Mesendoderm (in vitro differentiated cells): ENCODE measurements at regions not wholly inside any gene's neighbourhood (a gene's known extent, or its start where the extent isn't known, plus 50 kb on each side); places are given as distances from the start of the nearest gene placed in this dataset.

Experiments used
- DNase-seq: peaks from one replicate; pipeline ENCODE4 v3.0.0; 2013
- H2AK5ac ChIP-seq: 2 replicates; pipeline ENCODE4 v1.6.1; 2013; ENCODE audit warnings: low read length, inconsistent platforms
- H2BK120ac ChIP-seq: 2 replicates; pipeline ENCODE4 v1.6.1; 2013; ENCODE audit warnings: low read depth, mild to moderate bottlenecking, low read length, moderate library complexity, mixed read lengths
- H2BK15ac ChIP-seq: replicated peaks from 2 replicates; pipeline ENCODE4 v1.6.1; 2013; ENCODE audit warnings: low read depth, mild to moderate bottlenecking, moderate library complexity
- H2BK5ac ChIP-seq: 2 replicates; pipeline ENCODE4 v1.6.1; 2013; ENCODE audit warnings: low read length, inconsistent platforms
- H3K18ac ChIP-seq: 2 replicates; pipeline ENCODE4 v1.6.1; 2013; ENCODE audit warnings: mild to moderate bottlenecking, low read length, mixed read lengths
- H3K23ac ChIP-seq: one replicate; pipeline ENCODE4 v1.6.1; 2013; ENCODE audit warnings: low read length
- H3K27ac ChIP-seq: 2 replicates; pipeline ENCODE4 v1.5.1; 2013; ENCODE audit warnings: low read depth, mild to moderate bottlenecking, inconsistent platforms, low read length, moderate library complexity
- H3K27me3 ChIP-seq: 2 replicates; pipeline ENCODE4 v1.6.1; 2013; ENCODE audit warnings: low read length, control low read depth, mild to moderate bottlenecking, inconsistent platforms; ENCODE audit not compliant: insufficient read depth, poor library complexity
- H3K36me3 ChIP-seq: 2 replicates; pipeline ENCODE4 v1.6.1; 2013; ENCODE audit warnings: low read length, inconsistent platforms; ENCODE audit not compliant: control insufficient read depth, insufficient read depth
- H3K4ac ChIP-seq: one replicate; pipeline ENCODE4 v1.6.1; 2013; ENCODE audit warnings: low read depth, mild to moderate bottlenecking, low read length, moderate library complexity
- H3K4me1 ChIP-seq: 2 replicates; pipeline ENCODE4 v1.6.1; 2013; ENCODE audit warnings: low read depth, low read length, inconsistent platforms; ENCODE audit not compliant: control insufficient read depth
- H3K4me2 ChIP-seq: 2 replicates; pipeline ENCODE4 v1.6.1; 2013; ENCODE audit warnings: low read length
- H3K4me3 ChIP-seq: 2 replicates; pipeline ENCODE4 v1.5.1; 2013; ENCODE audit warnings: mild to moderate bottlenecking, low read length
- H3K56ac ChIP-seq: one replicate; pipeline ENCODE4 v1.6.1; 2013; ENCODE audit warnings: low read length
- H3K79me1 ChIP-seq: 2 replicates; pipeline ENCODE4 v1.6.1; 2013; ENCODE audit warnings: low read length, inconsistent platforms
- H3K79me2 ChIP-seq: 2 replicates; pipeline ENCODE4 v1.6.1; 2013; ENCODE audit warnings: mild to moderate bottlenecking, low read length; ENCODE audit not compliant: control insufficient read depth, insufficient read depth
- H3K9ac ChIP-seq: 2 replicates; pipeline ENCODE4 v1.6.1; 2013; ENCODE audit warnings: low read length, inconsistent platforms
- H4K5ac ChIP-seq: one replicate; pipeline ENCODE4 v1.6.1; 2013; ENCODE audit warnings: low read length
- H4K8ac ChIP-seq: one replicate; pipeline ENCODE4 v1.6.1; 2013; ENCODE audit warnings: low read depth, mild to moderate bottlenecking, control low read depth, low read length, moderate library complexity
- WGBS: extraction: QIAGEN DNeasy Blood & Tissue Kit; methylation state at CpG from one replicate; pipeline ENCODE4 v1.1.7; 2013; ENCODE audit warnings: low lambda C conversion rate, missing lambda C conversion rate; ENCODE audit not compliant: insufficient coverage; ENCODE audit errors: extremely low coverage; 5-methylcytosine and 5-hydroxymethylcytosine counted together

GRCh38 chrX:128759745-128760144, 707.5 kb upstream of the ACTRT1 start:
- H3K36me3 ChIP-seq = no peaks in the 10 kb centered on the region
- no peak overlapping the region for H3K4ac ChIP-seq
- no peak overlapping the region for H3K27ac ChIP-seq
- H3K56ac ChIP-seq = no peak overlapping the region
- no peak overlapping the region for H3K4me2 ChIP-seq
- no peak overlapping the region for H4K8ac ChIP-seq
- no peak overlapping the region for H2BK5ac ChIP-seq
- H3K9ac ChIP-seq = no peak overlapping the region
- DNase-seq = no peak
- H3K4me1 ChIP-seq = no peaks in the 10 kb centered on the region
- no peaks in the 10 kb centered on the region for H3K79me1 ChIP-seq
- no peaks in the 10 kb centered on the region for H3K79me2 ChIP-seq
- no peak overlapping the region for H2BK120ac ChIP-seq
- H4K5ac ChIP-seq = no peak overlapping the region
- no peaks in the 10 kb centered on the region for H3K27me3 ChIP-seq
- no peak overlapping the region for H3K23ac ChIP-seq
- H3K18ac ChIP-seq = no peak overlapping the region
- no peak overlapping the region for H2AK5ac ChIP-seq
- H3K4me3 ChIP-seq = no peak overlapping the region
- no peak overlapping the region for H2BK15ac ChIP-seq
- no CpG with 5 or more reads among the region's 3 CpGs for WGBS

- Histone ChIP-seq H3K56ac (no peak overlapping the region), H2AK5ac (no peak overlapping the region), H3K4me2 (no peak overlapping the region), H3K4me1 (no peaks in the 10 kb centered on the region), H3K27ac (no peak overlapping the region), H3K9ac (no peak overlapping the region), H4K5ac (no peak overlapping the region), H2BK5ac (no peak overlapping the region), H3K23ac (no peak overlapping the region), H2BK15ac (no peak overlapping the region), H3K4ac (no peak overlapping the region), H3K36me3 (no peaks in the 10 kb centered on the region), H2BK120ac (no peak overlapping the region), H3K18ac (no peak overlapping the region), H3K79me1 (no peaks in the 10 kb centered on the region), H3K79me2 (no peaks in the 10 kb centered on the region), H4K8ac (no peak overlapping the region), H3K4me3 (no peak overlapping the region), H3K27me3 (no peaks in the 10 kb centered on the region)
- WGBS = no CpG with 5 or more reads among the region's 1 CpG
- DNase-seq = no peak
Measured at GRCh38 chrX:128759177-128759576, 707.0 kb upstream of the ACTRT1 start.

- Histone ChIP-seq H3K27ac (no peak overlapping the region), H4K5ac (no peak overlapping the region), H3K18ac (no peak overlapping the region), H2BK5ac (no peak overlapping the region), H3K23ac (no peak overlapping the region), H3K27me3 (no peaks in the 10 kb centered on the region), H2BK15ac (no peak overlapping the region), H3K9ac (no peak overlapping the region), H3K4me3 (no peak overlapping the region), H2AK5ac (no peak overlapping the region), H3K79me1 (no peaks in the 10 kb centered on the region), H3K4me1 (no peaks in the 10 kb centered on the region), H4K8ac (no peak overlapping the region), H3K4me2 (no peak overlapping the region), H3K36me3 (no peaks in the 10 kb centered on the region), H3K4ac (no peak overlapping the region), H2BK120ac (no peak overlapping the region), H3K56ac (no peak overlapping the region), H3K79me2 (no peaks in the 10 kb centered on the region)
- peak; percentile 75 for DNase-seq
Measured at GRCh38 chrX:128754130-128754529, 701.9 kb upstream of the ACTRT1 start.

GRCh38 chrX:128739539-128739938, 687.3 kb upstream of the ACTRT1 start:
- Histone ChIP-seq H4K8ac (no peak overlapping the region), H3K56ac (no peak overlapping the region), H2BK120ac (no peak overlapping the region), H3K4me1 (no peaks in the 10 kb centered on the region), H3K79me1 (no peaks in the 10 kb centered on the region), H3K4me3 (no peak overlapping the region), H3K9ac (no peak overlapping the region), H3K4ac (no peak overlapping the region), H4K5ac (no peak overlapping the region), H2AK5ac (no peak overlapping the region), H2BK15ac (no peak overlapping the region), H3K27ac (no peak overlapping the region), H3K79me2 (no peaks in the 10 kb centered on the region), H3K18ac (no peak overlapping the region), H3K23ac (no peak overlapping the region), H3K4me2 (no peak overlapping the region), H3K27me3 (no peaks in the 10 kb centered on the region), H3K36me3 (no peaks in the 10 kb centered on the region), H2BK5ac (no peak overlapping the region)
- no peak for DNase-seq
- WGBS = no CpG with 5 or more reads among the region's 1 CpG

- WGBS = no CpG with 5 or more reads among the region's 1 CpG
Measured at GRCh38 chrX:128728943-128729342, 676.7 kb upstream of the ACTRT1 start.

GRCh38 chrX:128717635-128718578, 665.7 kb upstream of the ACTRT1 start:
- H3K79me1 ChIP-seq = no peaks in the 10 kb centered on the region
- H3K79me2 ChIP-seq = no peaks in the 10 kb centered on the region
- no peak overlapping the region for H3K4me3 ChIP-seq
- no peak overlapping the region for H2BK5ac ChIP-seq
- no peak overlapping the region for H3K56ac ChIP-seq
- no peaks in the 10 kb centered on the region for H3K36me3 ChIP-seq
- DNase-seq = no peak
- no peak overlapping the region for H2AK5ac ChIP-seq
- no peaks in the 10 kb centered on the region for H3K4me1 ChIP-seq
- no peak overlapping the region for H4K8ac ChIP-seq
- no peak overlapping the region for H2BK15ac ChIP-seq
- H3K4me2 ChIP-seq = no peak overlapping the region
- H3K9ac ChIP-seq = no peak overlapping the region
- H3K4ac ChIP-seq = no peak overlapping the region
- H3K23ac ChIP-seq = no peak overlapping the region
- no peak overlapping the region for H3K27ac ChIP-seq
- no peaks in the 10 kb centered on the region for H3K27me3 ChIP-seq
- H3K18ac ChIP-seq = no peak overlapping the region
- H2BK120ac ChIP-seq = no peak overlapping the region
- no peak overlapping the region for H4K5ac ChIP-seq
- WGBS = no CpG with 5 or more reads among the region's 4 CpGs

More at GRCh38 chrX:128728943-128729342, 676.7 kb upstream of the ACTRT1 start:
- Histone ChIP-seq H2BK5ac (no peak overlapping the region), H3K4me1 (no peaks in the 10 kb centered on the region), H4K8ac (no peak overlapping the region), H3K79me1 (no peaks in the 10 kb centered on the region), H2AK5ac (no peak overlapping the region), H3K9ac (no peak overlapping the region), H3K56ac (no peak overlapping the region), H2BK120ac (no peak overlapping the region), H3K23ac (no peak overlapping the region), H3K18ac (no peak overlapping the region), H3K27ac (no peak overlapping the region), H4K5ac (no peak overlapping the region), H3K79me2 (no peaks in the 10 kb centered on the region), H3K4me3 (no peak overlapping the region), H3K27me3 (no peaks in the 10 kb centered on the region), H3K4me2 (no peak overlapping the region), H2BK15ac (no peak overlapping the region), H3K4ac (no peak overlapping the region), H3K36me3 (no peaks in the 10 kb centered on the region)
- no peak for DNase-seq
